ENCODE measurements at regions not wholly inside any gene's neighbourhood (a gene's known extent, or its start where the extent isn't known, plus 50 kb on each side); places are given as distances from the start of the nearest gene placed in this dataset.
"Not testable (repeated sequence)": the region's sequence is repeated elsewhere in the genome, so short reads cannot be mapped to it uniquely, and the experiment has no call there.

DNA sequence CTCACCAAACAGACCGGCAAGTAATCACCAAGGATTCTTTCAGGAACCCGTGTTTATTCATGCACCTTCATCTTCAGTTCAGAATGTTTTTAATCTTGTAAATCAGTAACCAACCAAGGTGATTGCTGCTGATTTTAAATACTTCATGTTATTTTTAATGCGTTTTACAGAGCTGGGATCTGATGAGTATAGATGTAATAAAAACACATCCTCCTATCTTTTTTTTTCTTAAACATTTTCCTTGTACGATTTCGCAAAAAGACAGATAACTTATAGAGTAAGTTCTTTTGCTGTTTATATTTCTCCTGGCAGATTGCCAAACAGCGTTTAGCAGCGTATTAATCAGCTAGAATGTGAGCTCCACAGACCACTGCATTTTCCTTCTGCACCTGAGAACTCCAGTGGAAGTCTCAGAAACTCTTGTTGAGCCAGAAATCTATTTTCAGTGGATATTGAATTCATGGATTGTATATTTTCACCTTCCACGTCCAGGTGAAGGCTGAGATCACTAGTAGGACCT, 397.8 kb upstream of the NRP1 start:
- DNase-seq: no peak

DNA sequence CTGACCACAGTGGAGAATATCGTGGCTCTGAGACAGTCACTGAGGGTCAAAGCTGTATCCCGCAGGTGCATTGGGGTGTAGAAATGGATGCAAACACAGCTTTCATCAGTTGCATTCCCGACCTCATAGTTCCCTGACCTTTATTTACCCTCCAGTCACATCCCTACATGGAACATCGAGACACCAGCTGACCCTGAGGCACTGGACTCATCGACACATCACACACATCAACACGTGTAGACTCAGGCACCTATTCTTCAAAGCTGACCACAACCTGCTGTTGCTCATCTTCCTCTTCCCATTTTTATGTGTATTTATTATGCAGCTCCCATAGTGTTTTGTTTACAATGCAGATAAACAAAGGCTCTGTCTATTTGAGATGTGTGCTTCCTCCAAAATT, 396.9 kb upstream of the NRP1 start:
- no peak for DNase-seq

DNA sequence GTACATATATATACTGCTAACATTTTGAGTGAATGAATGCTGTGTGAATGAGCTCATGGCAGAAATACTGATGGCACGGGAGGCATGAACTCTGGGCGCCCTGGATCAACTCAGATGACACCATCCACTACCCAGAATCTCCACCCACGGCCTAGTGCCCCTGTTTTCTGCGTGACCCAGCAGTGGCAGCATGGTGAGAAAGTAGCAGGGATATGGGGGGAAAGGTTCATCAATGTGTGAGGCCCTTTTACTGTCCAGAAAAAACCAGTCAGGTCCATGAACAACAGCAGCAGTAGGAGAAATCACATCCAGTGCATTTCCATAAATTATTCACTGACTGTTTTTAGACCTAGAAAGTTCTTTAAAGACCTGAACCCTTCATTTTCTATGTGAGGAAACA, 391.0 kb upstream of the NRP1 start:
- DNase-seq: no peak

DNA sequence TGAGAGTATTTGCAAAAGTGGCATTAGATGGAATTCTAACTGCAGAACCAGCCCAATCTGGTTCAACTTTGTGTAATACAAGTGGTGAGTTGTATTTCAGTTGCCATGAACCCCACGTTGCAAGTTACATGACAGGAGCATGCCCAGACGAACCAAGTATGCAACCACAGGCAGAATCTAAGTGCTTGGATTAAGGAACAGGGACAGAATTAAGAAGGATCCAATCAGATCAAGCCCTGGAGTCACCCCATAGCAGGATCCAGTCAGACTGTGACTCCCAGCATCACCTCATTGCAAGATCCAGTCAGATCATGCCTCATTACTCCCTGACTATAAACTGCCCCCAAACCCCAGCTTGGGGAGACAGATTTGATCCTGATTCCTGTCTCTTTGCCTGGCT, 388.7 kb upstream of the NRP1 start:
- no peak for DNase-seq

DNA sequence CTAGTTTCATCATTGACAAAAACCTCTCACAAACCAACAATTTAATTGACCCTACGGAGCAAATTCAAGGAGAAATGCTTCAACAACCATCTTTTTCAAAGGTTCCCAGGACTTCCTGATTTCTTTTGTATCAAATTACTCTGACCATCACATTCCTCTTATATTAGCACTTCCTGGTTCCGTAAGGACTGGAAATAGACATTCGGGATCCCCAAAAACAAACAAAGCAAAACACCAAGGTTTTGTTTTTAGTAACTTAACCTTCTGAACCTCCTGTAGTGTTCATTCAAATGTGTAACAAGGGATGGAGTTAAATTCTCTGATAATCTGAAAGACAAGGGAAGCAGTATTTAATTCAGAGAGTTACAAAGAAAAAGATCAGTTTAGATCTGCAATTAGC, 387.6 kb upstream of the NRP1 start:
- no peak for DNase-seq

DNA sequence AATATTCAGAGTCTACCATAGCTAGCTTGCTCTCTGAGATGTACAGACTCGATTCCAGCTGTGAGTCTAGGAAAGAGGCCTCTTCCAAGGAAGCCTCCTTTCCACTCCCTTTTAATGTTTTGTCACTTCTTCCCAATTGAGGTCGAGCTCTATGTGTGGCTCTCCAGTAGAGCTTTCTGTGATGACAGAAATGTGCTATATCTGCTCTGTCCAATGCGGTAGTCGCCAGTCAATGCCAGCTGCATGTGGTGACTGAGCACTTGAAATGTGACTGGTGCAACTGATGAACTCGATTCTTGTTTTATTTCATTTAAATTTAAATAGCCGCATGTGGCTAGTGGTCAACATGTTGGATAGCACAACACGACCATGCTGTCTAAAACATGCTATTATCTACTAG, 387.0 kb upstream of the NRP1 start:
- DNase-seq: no peak

DNA sequence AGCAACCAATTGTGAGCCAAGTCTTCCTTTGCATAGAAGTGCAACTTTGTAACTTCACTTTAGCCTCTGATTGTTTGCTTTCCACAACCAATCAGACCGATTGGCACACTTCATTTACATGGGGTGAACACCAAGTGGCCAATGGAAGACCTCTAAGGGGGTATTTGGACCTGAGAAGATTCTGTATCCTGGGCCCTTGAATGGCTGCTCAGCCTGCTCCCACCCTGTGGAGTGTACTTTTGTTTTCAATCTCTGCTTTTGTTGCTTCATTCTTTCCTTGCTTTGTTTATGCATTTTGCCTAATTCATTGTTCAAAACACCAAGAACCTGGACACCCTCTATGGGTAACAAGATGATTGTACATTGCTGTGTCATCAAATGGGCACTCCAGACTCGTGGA, 385.7 kb upstream of the NRP1 start:
- no peak for DNase-seq

DNA sequence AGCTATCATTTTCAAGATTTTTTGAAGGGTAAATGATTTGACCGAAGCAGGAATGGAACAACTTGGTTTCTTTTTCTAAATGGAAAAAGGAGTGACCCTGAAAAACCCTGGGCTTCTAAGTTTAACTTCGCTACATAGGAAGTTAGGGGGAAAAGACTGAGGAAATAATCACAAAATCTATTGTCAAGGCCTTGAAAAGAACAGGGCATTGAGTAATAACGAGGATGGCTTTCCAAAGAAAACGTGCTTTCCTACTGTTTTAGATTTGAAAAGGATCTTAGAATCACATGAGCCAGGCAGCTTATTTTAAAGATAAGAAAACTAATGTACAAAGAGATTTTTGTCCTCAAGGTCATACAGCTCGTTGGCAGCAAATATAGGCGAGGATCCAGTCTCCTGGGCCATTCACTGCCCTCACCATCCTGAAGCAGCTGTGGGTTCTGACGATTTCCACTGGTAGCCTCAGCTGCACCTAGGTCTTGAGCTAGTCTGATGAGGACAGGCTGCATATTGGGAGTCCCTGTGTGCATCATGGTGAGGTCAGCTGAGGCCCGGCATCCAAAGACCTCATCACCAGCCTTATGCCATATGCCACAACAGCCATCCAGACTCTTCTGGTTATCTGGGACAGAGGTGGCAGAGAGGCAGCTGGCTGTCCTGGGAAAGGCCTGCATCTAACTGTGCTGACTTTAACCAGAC, 384.7 kb upstream of the NRP1 start:
- DNase-seq: no peak

DNA sequence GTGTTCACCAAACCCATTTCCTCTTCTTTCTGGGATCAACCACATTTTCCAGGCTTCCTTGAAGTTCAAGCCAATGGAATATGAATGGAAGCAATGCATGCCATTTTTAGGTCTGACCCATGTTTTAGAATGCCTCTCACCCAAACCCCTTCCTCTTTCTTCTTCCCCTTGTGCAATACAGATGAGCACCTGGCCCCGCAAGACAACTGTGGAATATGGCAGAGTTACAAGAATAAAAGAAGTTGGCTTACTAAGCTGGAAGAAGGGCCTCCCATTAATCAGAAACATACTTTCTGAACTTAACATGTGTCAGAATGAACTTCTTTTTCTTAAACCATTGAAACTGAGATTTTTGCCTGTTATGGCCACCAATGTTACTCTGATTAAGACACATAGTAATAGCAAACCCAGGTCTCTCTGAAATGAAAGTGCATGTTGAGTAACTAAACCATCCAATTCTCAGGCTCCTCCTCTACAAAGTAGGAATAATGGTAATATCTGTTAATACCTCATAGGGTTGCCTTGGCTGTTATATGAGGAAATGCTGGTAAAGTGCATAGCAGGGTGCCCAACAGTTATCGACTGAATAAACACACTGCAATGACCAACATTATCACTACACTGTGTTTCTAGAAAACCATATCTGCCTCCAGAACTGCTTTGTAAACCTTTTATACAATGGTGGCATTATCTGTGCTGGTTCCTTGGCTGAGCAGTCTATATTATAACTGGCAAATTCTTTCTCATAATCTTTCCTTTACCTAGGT, 382.2 kb upstream of the NRP1 start:
- no peak for DNase-seq

DNA sequence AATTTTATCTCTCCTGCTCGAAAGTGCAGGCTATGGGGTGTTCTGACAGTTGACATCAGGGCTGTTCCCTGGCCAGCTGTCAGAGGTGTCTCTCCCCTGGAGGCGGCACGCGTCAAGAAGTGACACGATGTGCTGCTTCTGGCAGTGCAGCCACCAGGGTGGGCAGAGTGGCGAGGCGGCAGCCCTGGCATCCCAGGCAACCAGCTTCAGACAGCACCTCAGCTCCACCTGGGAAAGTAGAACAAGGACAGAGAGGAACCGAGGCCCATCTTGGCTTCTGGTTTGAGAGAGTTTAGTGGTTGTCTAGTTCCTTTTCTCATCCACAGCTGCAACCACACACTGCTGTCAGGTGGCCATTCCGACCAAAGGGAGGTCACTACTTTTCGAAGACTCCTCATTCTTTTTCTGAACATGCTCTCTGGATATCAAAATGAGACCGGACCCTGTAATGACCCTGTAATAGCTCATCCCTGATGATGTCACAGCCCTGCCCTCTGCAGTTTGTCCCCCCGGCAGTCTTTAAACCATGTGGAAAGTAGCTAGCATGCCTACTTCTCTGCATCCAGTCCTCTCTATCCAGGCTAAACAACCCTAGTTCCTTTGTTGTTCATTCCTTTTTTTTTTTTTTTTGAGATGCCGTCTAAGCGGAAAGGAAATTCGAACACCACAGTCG, 381.0 kb upstream of the NRP1 start:
- no peak for DNase-seq

DNA sequence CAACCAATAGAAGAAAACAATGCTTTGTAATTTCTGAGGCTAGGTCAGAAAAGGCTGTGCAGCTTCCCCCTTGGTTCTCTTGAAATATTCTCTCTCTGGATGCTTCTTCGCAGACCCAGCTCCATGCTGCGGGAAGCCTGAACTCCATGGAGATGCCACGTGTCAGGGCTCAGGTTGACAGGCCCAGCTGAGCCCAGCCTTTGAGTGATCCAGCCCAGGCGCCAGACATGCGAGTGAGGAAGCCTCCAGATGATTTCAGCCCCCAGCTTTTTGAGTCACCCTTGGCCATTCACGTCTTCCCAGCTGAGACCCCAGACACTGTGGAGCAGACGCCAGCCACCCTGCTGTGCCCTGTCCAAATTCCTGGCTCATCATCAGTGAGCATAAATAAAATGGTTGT, 378.4 kb upstream of the NRP1 start:
- no peak for DNase-seq

DNA sequence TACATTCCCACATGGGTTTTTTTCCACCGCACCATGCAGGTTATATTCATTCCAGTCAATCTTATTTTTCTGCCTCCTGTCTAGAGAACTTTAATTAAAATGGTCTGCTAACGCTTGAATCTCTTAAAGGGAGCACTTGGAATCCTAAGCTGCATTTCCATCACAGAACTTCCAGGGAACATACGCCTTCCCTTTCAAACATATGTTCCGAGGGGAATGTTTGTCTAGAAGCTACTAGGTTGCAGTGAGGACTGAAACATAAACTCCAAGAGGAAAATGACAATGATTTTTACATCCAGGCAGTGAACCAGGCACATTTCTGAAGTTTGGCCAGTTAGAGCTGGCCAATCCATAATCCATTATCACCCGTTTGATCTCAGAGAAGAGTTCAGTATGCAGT, 375.5 kb upstream of the NRP1 start:
- no peak for DNase-seq

DNA sequence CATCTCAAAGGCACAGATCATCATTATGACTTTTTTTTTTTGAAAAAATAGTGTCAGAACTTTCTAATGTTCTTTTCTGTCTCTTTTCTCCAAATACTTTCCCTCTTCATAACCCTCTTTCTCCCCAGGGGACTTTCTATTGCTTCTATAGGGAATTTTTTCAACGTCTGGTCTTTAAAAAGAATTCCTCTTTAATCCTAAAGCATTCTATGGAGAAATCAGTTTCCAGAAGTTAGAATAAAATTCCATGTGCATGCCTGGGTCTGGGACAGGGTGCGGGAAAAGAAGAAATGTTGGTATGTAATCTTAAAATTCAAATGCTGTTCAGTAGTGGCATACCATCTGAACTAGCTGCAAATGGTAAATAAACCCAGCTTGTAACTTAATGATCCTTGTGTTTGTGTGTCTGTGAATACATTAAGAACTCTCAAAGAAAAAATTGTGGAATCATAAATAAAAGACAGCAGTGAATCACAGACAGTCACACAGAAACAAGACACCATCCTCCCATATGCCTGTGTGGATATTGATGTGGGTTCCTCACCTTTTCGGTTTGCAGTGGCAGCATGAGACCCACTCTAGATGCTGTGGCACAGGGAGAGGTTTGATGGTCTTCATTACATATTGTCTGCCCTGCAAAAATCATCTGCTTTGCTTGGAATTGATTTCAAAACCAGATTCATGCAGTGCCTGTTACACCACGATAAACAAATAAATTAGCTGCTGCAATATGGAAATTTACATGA, 374.7 kb upstream of the NRP1 start:
- no peak for DNase-seq

DNA sequence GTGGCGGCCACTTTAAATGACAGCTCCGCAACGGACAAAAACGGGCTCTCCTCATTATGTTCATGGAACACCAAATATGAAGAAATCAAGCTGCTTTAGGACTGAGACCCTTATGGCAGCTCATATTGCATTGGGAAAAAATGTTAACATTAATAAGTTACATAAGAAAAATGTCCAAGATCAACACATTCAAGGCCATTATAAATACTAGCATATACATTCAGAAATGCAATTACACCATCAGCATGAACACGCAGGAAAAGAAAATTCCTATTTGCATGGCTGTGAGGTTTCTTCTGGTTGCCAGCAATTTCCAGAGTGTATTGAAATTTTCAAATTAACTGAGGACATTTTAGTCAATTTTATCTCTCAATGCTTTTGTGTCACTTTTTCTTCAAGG, 374.1 kb upstream of the NRP1 start:
- DNase-seq: no peak

DNA sequence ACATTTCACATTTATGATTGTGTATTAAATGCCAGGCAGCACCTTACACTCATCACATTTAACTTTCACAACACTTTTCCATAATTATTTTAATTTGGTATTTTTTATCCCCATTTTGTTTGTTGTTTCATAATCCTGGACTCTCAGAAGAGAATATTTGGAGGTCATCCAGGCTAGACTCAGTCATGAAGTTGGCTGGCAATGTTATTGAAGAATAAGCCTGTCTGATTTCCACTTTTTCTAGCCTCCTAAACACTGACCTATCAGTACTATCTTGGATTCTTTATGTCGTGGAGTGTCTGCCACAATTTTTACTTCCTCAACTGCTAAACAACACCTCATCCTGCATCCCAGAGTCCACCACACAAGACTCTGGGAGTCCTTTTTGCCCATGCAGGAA, 372.3 kb upstream of the NRP1 start:
- DNase-seq: no peak

DNA sequence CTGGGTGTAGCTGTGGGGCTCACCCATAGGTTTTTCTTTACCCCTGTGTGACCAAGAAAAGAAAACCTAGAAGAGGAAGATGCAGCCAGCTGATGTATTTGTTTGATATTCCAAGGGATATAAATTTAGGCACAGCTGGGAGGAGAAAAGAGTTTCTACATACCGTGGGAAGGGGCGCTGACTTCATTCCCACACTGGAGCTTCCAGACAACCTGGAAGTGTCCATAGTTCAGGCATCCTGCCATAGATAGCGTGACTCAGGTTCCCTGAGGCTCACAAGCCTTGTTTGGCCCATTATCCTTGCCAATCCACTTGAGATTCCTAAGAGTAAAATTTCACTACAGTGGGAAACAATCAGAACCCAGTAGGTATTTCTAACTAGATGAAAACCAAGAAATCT, 371.7 kb upstream of the NRP1 start:
- DNase-seq: no peak

DNA sequence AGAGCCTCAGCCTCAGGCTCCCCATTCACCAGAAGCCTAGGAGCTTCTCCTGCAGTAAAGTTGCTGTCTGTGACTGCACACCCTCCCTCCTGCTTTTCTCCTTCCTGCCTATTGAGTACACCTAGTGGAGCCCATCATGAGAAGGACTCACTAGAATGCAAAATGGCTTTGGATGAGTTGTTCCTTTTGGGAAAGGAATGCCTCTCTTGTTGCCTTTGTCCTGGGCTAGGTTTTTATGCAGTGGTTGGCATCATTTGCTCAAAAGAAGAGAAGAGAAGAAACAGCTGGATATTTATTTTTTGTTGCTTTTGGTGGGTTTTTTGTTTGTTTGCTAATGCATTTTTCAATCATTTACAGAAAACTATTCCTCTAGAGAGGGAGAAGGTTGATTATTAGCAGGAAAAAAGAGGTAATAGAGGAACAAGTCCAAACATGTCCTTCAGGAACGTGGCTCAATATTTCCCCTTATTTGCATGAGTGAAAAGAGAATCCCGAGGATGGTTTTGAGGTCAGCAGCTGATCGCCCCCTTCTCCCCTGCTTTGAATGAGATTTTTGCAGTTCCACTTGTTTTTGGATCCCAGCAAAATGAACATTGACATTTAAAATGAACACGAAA, 369.9 kb upstream of the NRP1 start:
- no peak for DNase-seq

DNA sequence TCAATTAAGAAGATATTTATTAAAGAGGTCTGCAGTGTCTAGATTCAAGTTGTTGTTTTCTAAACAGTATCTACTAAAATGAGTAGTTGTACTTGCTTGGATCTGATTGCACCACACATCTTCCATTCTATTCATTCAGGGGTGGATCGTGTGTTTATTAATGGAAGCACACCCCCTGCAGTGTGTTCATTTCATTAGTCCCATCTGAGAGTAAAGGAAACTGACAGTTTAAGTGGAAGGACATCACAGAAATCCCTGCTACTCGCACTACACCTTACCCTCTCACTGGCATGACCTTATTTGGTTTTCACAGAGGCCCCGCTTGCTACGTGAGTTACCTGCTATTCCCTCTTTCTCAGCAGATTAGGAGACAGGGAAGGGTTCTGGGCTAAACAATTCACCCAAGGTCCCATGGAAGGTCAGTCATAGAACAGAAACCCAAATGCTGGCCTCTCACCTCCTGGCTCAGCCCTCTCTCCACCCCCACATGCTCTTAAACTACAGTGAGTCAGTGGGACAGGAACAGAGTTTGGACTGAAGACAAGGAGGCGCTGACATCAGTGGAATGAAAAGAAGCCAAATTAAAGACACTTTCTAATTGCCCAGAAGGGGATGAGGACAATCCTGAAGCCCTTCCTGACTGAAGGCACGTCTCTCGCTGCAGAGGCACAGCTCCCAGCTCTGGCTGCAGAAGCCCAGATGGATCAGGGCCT, 369.2 kb upstream of the NRP1 start:
- DNase-seq: no peak

DNA sequence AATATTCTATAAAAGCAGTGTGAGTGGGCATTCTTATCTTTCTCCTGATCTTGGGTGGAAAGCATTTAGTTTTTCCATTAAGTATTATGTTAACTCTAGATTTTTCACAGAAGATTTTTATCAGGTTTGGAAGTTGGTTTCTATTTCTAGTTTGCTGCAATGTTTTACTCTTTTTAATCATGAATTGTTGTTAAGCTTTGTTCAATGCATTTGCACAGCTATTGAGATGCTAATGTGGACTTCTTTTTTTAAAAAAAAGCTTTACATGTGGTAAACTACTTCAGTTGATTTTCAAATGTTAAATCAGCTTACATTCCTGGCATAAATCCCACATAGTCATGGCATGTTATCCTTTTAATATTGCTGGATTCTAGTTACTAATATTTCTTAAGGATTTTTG, 363.6 kb upstream of the NRP1 start:
- DNase-seq: no peak

DNA sequence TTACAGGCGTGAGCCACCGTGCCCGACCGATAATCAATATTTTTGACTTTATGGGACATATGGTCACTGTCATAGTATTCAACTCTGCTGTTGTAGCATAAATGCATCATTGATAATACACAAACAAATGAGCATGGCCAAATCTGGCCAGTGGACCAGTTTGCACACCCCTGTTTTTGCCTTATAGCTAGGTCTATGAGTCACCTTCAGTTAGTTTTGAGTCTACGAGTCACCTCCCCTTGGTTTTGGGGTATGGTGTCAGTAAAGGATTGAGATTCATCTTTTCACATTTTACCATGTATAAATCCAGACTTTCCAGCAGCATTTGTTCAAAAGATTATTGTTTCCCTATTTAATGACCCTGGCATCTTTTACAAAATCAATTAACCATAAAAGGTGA, 362.5 kb upstream of the NRP1 start:
- no peak for DNase-seq

DNA sequence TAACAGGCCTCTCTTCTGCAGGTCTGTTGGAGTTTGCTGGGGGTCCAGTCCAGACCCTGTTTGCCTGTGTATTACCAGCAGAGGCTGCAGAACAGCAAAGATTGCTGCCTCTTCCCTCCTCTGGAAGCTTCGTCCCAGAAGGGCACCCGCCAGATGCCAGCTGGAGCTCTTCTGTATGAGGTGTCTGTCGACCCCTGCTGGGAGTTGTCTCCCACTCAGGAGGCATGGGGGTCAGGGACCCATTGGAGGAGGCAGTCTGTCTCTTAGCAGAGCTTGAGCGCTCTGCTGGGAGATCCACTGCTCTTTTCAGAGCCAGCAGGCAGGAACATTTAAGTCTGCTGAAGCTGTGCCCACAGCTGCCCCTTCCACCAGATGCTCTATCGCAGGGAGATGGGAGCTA, 361.1 kb upstream of the NRP1 start:
- no peak for DNase-seq

DNA sequence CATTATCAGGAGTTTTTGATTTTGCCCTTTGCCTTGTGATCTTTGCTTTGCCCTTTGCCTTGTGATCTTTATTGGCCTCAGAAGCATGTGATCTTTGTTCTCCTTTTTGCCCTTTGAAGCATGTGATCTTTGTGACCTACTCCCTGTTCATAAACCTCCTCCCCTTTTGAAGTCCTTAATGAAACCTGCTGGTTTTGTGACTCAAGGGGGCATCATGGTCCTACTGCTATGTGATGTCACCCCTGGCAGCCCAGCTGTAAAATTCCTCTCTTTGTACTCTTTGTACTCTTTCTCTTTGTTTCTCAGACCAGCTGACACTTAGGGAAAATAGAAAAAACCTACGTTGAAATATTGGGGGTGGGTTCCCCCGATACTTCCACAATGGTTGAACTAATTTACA, 356.1 kb upstream of the NRP1 start:
- DNase-seq: not testable (repeated sequence)
